K562 (cell line): ENCODE measurements at regions not wholly inside any gene's neighbourhood (a gene's known extent, or its start where the extent isn't known, plus 50 kb on each side); places are given as distances from the start of the nearest gene placed in this dataset.

Experiments used
- ATAC-seq: fragments of 200-7000 bp; cut with Tn5 transposase; 3 replicates; pipeline ENCODE4 v1.9.1; 2020; ENCODE audit warnings: moderate library complexity
- BruUV-seq: library from RNA; stranded (reverse); fragments of 400-500 nt; replicated peaks from 2 replicates; lab custom pipeline; 2021; lab: Mats Ljungman, UMichigan
- CTCF ChIA-PET: fragments of 300-600 bp; formaldehyde crosslinking; extraction: SDS; loops from one replicate; lab custom pipeline; 2021; ENCODE audit warnings: low intra/inter-chr PET ratio; lab: Yijun Ruan, JAX
- POLR2A ChIA-PET: fragments of 300-600, 350-650 bp; sonication (Branson Sonifier 250); formaldehyde crosslinking; extraction: SDS; loops from one replicate; lab custom pipeline; 2021; ENCODE audit warnings: antibody characterized with exemption, inconsistent platforms; lab: Yijun Ruan, JAX
- DNase-seq, 4 experiments: peaks; one replicate each; pipeline versions ENCODE4 v3.0.0 to v3.0.0-alpha.2; 2011 to 2018; ENCODE audit warnings: low spot score in 3 of 4, mixed read lengths in 3 of 4; ENCODE audit errors: extremely low read depth in 1 of 4
- FAIRE-seq: peaks from 2 replicates; lab custom pipeline; 2011; peaks lifted over from hg19 to GRCh38; lab: Jason Lieb, UNC
- H2AFZ ChIP-seq: 2 replicates; pipeline ENCODE4 v1.6.0; 2011; ENCODE audit warnings: low read depth, low read length, control low read depth, inconsistent platforms
- H3K27ac ChIP-seq: fragments of 200-600 bp; 3 replicates; pipeline ENCODE4 v1.8.0; 2011; ENCODE audit warnings: low read depth, mild to moderate bottlenecking, control low read depth, inconsistent platforms, low read length, moderate library complexity, mixed read lengths; ENCODE audit errors: extremely low read depth
- H3K27me3 ChIP-seq, 2 experiments: fragments of 300-600 bp in 1 of 2; 2 replicates in 1 of 2; 3 replicates in 1 of 2; pipeline versions ENCODE4 v1.6.0 to v1.8.0; 2011; ENCODE audit warnings: inconsistent platforms in 2 of 2, low read length in 2 of 2, mild to moderate bottlenecking in 1 of 2, mixed read lengths in 1 of 2, moderate library complexity in 1 of 2; ENCODE audit not compliant: control insufficient read depth in 2 of 2, insufficient read depth in 2 of 2
- H3K36me3 ChIP-seq: fragments of 300-600 bp; 3 replicates; pipeline ENCODE4 v1.8.0; 2011; ENCODE audit warnings: mild to moderate bottlenecking, low read length, inconsistent platforms; ENCODE audit not compliant: control insufficient read depth, insufficient read depth
- H3K4me1 ChIP-seq, 2 experiments: fragments of 200-600 bp in 1 of 2; replicated peaks in 1 of 2; 2 replicates in 1 of 2; 3 replicates in 1 of 2; pipeline versions ENCODE4 v1.5.1 to v1.8.0; 2011; ENCODE audit warnings: inconsistent platforms in 2 of 2, low read length in 2 of 2, mild to moderate bottlenecking in 1 of 2, mixed read lengths in 1 of 2, moderate library complexity in 1 of 2; ENCODE audit not compliant: control insufficient read depth in 2 of 2, insufficient read depth in 2 of 2
- H3K4me2 ChIP-seq: 2 replicates; pipeline ENCODE4 v1.6.1; 2011; ENCODE audit warnings: low read length, control low read depth, inconsistent platforms, mixed read lengths; ENCODE audit not compliant: insufficient read depth
- H3K4me3 ChIP-seq: fragments of 200-600 bp; sonication (generic), shearing (Covaris generic); 2 replicates; pipeline ENCODE4 v1.5.1; 2016; ENCODE audit warnings: control low read depth, inconsistent platforms
- H3K79me2 ChIP-seq: fragments of 200-600 bp; 3 replicates; pipeline ENCODE4 v1.8.0; 2011; ENCODE audit warnings: low read length, inconsistent platforms; ENCODE audit not compliant: control insufficient read depth, insufficient read depth
- H3K9ac ChIP-seq, 2 experiments: 2 replicates each; pipeline versions ENCODE4 v1.6.0 to v1.6.1; 2011; ENCODE audit warnings: low read depth in 2 of 2, low read length in 2 of 2, control low read depth in 1 of 2, inconsistent platforms in 1 of 2, mild to moderate bottlenecking in 1 of 2, mixed read lengths in 1 of 2; ENCODE audit not compliant: insufficient read depth in 1 of 2
- H3K9me1 ChIP-seq: one replicate; pipeline ENCODE4 v1.6.0; 2011; ENCODE audit warnings: inconsistent platforms, mild to moderate bottlenecking, low read length, moderate library complexity; ENCODE audit not compliant: control insufficient read depth, insufficient read depth
- H3K9me3 ChIP-seq: replicated peaks from 2 replicates; pipeline ENCODE4 v1.5.1; 2011; ENCODE audit warnings: low read depth, low read length, inconsistent platforms; ENCODE audit not compliant: control insufficient read depth, insufficient read depth
- H4K20me1 ChIP-seq: replicated peaks from 2 replicates; pipeline ENCODE4 v1.6.1; 2011; ENCODE audit warnings: low read length, inconsistent platforms, mixed read lengths; ENCODE audit not compliant: control insufficient read depth, insufficient read depth
- BRD9 ChIP-seq: fragments of 450-650 bp; IDR thresholded peaks from 2 replicates; pipeline ENCODE4 v1.6.1; 2018; ENCODE audit warnings: low read depth; ENCODE audit not compliant: partially characterized antibody
- CREM ChIP-seq: IDR thresholded peaks from 2 replicates; pipeline ENCODE4 v1.6.1; 2014; ENCODE audit warnings: antibody characterized with exemption, low read depth
- ELF4 ChIP-seq: fragments of 450-650 bp; formaldehyde crosslinking; IDR thresholded peaks from 2 replicates; pipeline ENCODE4 v1.4.0; 2022; ENCODE audit warnings: missing genetic modification characterization
- ETV6 ChIP-seq, 3 experiments: fragments of 150-350 bp in 1 of 3; sonication (generic) in 1 of 3; formaldehyde crosslinking in 1 of 3; IDR thresholded peaks; 2 replicates each; pipeline versions ENCODE4 v1.6.1 to v1.8.0; 2014 to 2022; ENCODE audit warnings: borderline replicate concordance in 2 of 3, low read depth in 2 of 3, antibody characterized with exemption in 1 of 3, low read length in 1 of 3, mild to moderate bottlenecking in 1 of 3, missing genetic modification reagents in 1 of 3
- JUND ChIP-seq, 2 experiments: IDR thresholded peaks; 2 replicates in 1 of 2; 3 replicates in 1 of 2; pipeline ENCODE4 v1.6.1; 2011; ENCODE audit warnings: borderline replicate concordance in 2 of 2, low read depth in 2 of 2, low read length in 2 of 2, improper control_type of control experiment in 1 of 2, missing biosample characterization in 1 of 2, missing genetic modification characterization in 1 of 2, missing genetic modification reagents in 1 of 2
- L3MBTL2 ChIP-seq: fragments of 450-650 bp; IDR thresholded peaks from 2 replicates; pipeline ENCODE4 v1.6.1; 2016; ENCODE audit warnings: mild to moderate bottlenecking, moderate library complexity
- MEF2D ChIP-seq: conservative IDR thresholded peaks from 2 replicates; pipeline ENCODE4 v1.6.1; 2016; ENCODE audit warnings: low read depth, missing genetic modification characterization, missing compliant biosample characterization
- NFRKB ChIP-seq: fragments of 450-650 bp; IDR thresholded peaks from 2 replicates; pipeline ENCODE4 v1.6.1; 2016; ENCODE audit warnings: low read depth
- PPARD ChIP-seq: fragments of 250-450 bp; sonication (Bioruptor Pico); IDR thresholded peaks from 2 replicates; pipeline ENCODE4 v1.8.0; 2022; ENCODE audit warnings: inconsistent platforms, mild to moderate bottlenecking, moderate library complexity
- RBM14 ChIP-seq: fragments of 200-400 bp; formaldehyde crosslinking; IDR thresholded peaks from 2 replicates; pipeline ENCODE4 v1.6.1; 2018; ENCODE audit warnings: low read depth, mild to moderate bottlenecking, low read length, moderate library complexity, borderline replicate concordance; ENCODE audit not compliant: insufficient read depth
- RBM22 ChIP-seq: fragments of 200-400 bp; formaldehyde crosslinking; IDR thresholded peaks from 2 replicates; pipeline ENCODE4 v1.6.1; 2018; ENCODE audit warnings: low read length, low read depth; ENCODE audit not compliant: poor library complexity, severe bottlenecking
- RHOXF2B ChIP-seq: fragments of 250-450 bp; sonication (Bioruptor Pico); conservative IDR thresholded peaks from 2 replicates; pipeline ENCODE4 v1.5.1; 2021
- SIN3A ChIP-seq, 2 experiments: fragments of 150-350 bp in 1 of 2; IDR thresholded peaks; 2 replicates each; pipeline ENCODE4 v1.6.1; 2011 to 2016; ENCODE audit warnings: borderline replicate concordance in 2 of 2, low read depth in 2 of 2, low read length in 2 of 2, mild to moderate bottlenecking in 2 of 2, moderate library complexity in 2 of 2; ENCODE audit not compliant: control insufficient read depth in 1 of 2
- YBX1 ChIP-seq: fragments of 450-650 bp; IDR thresholded peaks from 2 replicates; pipeline ENCODE4 v1.7.1; 2016; ENCODE audit warnings: mild to moderate bottlenecking
- ZNF121 ChIP-seq: sonication (generic); formaldehyde crosslinking; conservative IDR thresholded peaks from 2 replicates; pipeline ENCODE4 v1.8.0; 2022; ENCODE audit warnings: missing genetic modification reagents
- ZNF75A ChIP-seq: fragments of 450-650 bp; formaldehyde crosslinking; IDR thresholded peaks from 2 replicates; pipeline ENCODE4 v1.4.0; 2020; ENCODE audit warnings: mild to moderate bottlenecking
- WGBS: fragments of 100-300 bp; shearing (Covaris generic); methylation state at CpG from one replicate; pipeline ENCODE4 v1.1.6; 2016; ENCODE audit warnings: low coverage, mixed read lengths; ENCODE audit not compliant: insufficient coverage; ENCODE audit errors: missing lambda C conversion rate; 5-methylcytosine and 5-hydroxymethylcytosine counted together
- in situ Hi-C: fragments of 300-500 bp; cut with MboI; formaldehyde crosslinking; loops from 4 replicates; pipeline ENCODE4 v1.15.0; 2018; ENCODE audit warnings: inconsistent platforms, mixed read lengths
- intact Hi-C: fragments of 100-400 bp; cut with micrococcal nuclease; formaldehyde crosslinking; loops from 2 replicates; pipeline ENCODE4 v1.14.2; 2022
- TF ChIP-seq, protein P1 (sequence below): fragments of 450-650 bp; formaldehyde crosslinking; IDR thresholded peaks from 2 replicates; pipeline ENCODE4 v1.4.0; 2020; ENCODE audit warnings: mild to moderate bottlenecking, moderate library complexity
- TF ChIP-seq, protein P2 (sequence below), 2 experiments: IDR thresholded peaks; 2 replicates each; pipeline ENCODE4 v1.6.1; 2011; ENCODE audit warnings: borderline replicate concordance in 1 of 2, control low read depth in 1 of 2, low read depth in 1 of 2, low read length in 1 of 2, mild to moderate bottlenecking in 1 of 2, mixed read lengths in 1 of 2, moderate library complexity in 1 of 2; ENCODE audit not compliant: insufficient read depth in 1 of 2, insufficient read length in 1 of 2, poor library complexity in 1 of 2, severe bottlenecking in 1 of 2; ENCODE audit errors: extremely low read depth in 1 of 2

DNA sequence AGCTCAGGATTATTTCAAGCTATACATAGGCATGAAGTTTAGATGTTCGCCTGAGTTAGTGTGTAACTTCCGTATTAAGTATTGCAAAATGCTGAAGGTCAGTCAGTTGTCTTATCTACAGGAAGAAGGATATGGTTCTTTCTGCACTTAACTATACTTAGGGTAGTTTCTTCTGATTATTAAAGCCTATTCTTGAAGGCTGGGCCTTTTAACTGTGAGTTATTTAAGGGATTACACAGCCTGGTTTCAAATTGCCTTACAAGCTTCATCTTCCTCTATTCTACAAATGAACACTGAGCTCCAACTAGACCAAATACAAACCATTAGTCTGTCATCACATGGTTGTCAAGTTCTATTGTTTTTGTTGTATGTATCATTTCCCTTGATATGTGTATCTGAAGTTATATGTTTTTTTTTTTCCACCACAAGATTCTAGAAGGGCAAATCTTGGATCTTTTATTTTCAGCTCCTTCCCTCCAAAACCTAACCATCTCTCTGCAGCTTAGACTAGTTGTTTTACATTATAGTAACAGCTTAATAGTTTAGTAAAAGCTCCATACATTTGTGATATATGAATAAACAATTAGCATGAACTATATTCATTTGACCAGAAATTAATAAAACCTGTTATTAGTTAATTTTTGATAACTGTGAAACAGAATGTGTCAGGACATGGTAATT, 272.9 kb upstream of the KCNMB2 start:
- H3K9ac ChIP-seq: no peak overlapping the region; a peak in 1 of 4 replicates
- peak; percentile 53 for ATAC-seq
- FAIRE-seq: no peak
- peak overlapping the region; percentile 89 for H2AFZ ChIP-seq
- CTCF ChIA-PET: no interaction called here
- POLR2A ChIA-PET: interaction anchor here (0.6 to 1.0 kb wide), 3 partner anchors 11 to 26 kb away, joined by 3 to 5 read pairs (median 3); no protein-coding TSS in a partner anchor
- in situ Hi-C loops: no loop called here
- H3K27ac ChIP-seq: peak overlapping the region; percentile 70
- 0 out of 2 replicates have a peak overlapping the region, but pooled peaks have one; percentile 14 for H3K4me2 ChIP-seq
- no TSS peak for BruUV-seq
- H3K79me2 ChIP-seq: no peaks in the 10 kb centered on the region
- intact Hi-C loops: loop anchor here (5.0 kb wide), 1 partner anchor 39 kb away; no protein-coding TSS in a partner anchor
- H4K20me1 ChIP-seq: no peaks in the 10 kb centered on the region
- no peaks in the 10 kb centered on the region for H3K36me3 ChIP-seq
- peak in 1 of 4 experiments; percentile 34 for DNase-seq
- H3K4me1 ChIP-seq: peaks cover 0 to 23% of the 10 kb centered on the region in 2 experiments; a peak in 3 of 5 replicates
- no peaks in the 10 kb centered on the region for H3K9me3 ChIP-seq
- no peaks in the 10 kb centered on the region for H3K27me3 ChIP-seq
- no peak overlapping the region for H3K4me3 ChIP-seq
- 0% methylated on average over 2 of the region's 2 CpGs for WGBS
- no peaks in the 10 kb centered on the region for H3K9me1 ChIP-seq
- TF ChIP-seq SIN3A (IDR thresholded peaks at IDR 0.05; ENCODE audit: borderline replicate concordance in 2 of 2, control insufficient read depth in 1 of 2, low read depth in 2 of 2, low read length in 2 of 2): no peak
- peak; percentile 44; the same call in 1 of the 2 replicates for TF ChIP-seq NFRKB
- no peak for TF ChIP-seq ETV6 (IDR thresholded peaks at IDR 0.05; ENCODE audit: borderline replicate concordance in 1 of 2, low read depth in 2 of 2, low read length in 1 of 2)
- no peak for TF ChIP-seq ETV6 (CRISPR knock-in tag; IDR thresholded peaks at IDR 0.05; ENCODE audit: borderline replicate concordance)
- peak; percentile 26 for TF ChIP-seq BRD9
- TF ChIP-seq JUND (IDR thresholded peaks at IDR 0.05; ENCODE audit: borderline replicate concordance, low read depth, low read length): peak; percentile 34; the same call in 1 of the 2 replicates
- TF ChIP-seq JUND (tag; IDR thresholded peaks at IDR 0.05; ENCODE audit: borderline replicate concordance, low read depth, low read length): no peak; the same call in 2 of the 3 replicates
- TF ChIP-seq CREM: no peak
- no peak for TF ChIP-seq ZNF75A (CRISPR knock-in tag)
- TF ChIP-seq, protein P1, sequence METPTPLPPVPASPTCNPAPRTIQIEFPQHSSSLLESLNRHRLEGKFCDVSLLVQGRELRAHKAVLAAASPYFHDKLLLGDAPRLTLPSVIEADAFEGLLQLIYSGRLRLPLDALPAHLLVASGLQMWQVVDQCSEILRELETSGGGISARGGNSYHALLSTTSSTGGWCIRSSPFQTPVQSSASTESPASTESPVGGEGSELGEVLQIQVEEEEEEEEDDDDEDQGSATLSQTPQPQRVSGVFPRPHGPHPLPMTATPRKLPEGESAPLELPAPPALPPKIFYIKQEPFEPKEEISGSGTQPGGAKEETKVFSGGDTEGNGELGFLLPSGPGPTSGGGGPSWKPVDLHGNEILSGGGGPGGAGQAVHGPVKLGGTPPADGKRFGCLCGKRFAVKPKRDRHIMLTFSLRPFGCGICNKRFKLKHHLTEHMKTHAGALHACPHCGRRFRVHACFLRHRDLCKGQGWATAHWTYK (CRISPR knock-in tag): 0 out of 2 replicates have a peak, but pooled peaks have one; percentile 37
- TF ChIP-seq ZNF121 (CRISPR knock-in tag): no peak
- TF ChIP-seq L3MBTL2: peak; percentile 33; the same call in 1 of the 2 replicates
- no peak for TF ChIP-seq RBM22
- TF ChIP-seq, protein P2, sequence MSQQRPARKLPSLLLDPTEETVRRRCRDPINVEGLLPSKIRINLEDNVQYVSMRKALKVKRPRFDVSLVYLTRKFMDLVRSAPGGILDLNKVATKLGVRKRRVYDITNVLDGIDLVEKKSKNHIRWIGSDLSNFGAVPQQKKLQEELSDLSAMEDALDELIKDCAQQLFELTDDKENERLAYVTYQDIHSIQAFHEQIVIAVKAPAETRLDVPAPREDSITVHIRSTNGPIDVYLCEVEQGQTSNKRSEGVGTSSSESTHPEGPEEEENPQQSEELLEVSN (IDR thresholded peaks at IDR 0.05; ENCODE audit: borderline replicate concordance in 1 of 2, extremely low read depth in 1 of 2, insufficient read depth in 1 of 2, insufficient read length in 1 of 2, low read depth in 1 of 2, low read length in 1 of 2, poor library complexity in 1 of 2, severe bottlenecking in 1 of 2): no peak
- no peak for TF ChIP-seq ELF4
- TF ChIP-seq YBX1: no peak
- TF ChIP-seq MEF2D (tag): peak; percentile 40; the same call in 1 of the 2 replicates
- no peak for TF ChIP-seq RBM14
- no peak for TF ChIP-seq PPARD (CRISPR knock-in tag)
- TF ChIP-seq RHOXF2B: no peak
